Spleen (tissue), 11 donors: ENCODE measurements at regions not wholly inside any gene's neighbourhood (a gene's known extent, or its start where the extent isn't known, plus 50 kb on each side); places are given as distances from the start of the nearest gene placed in this dataset.
"Not testable (repeated sequence)": the region's sequence is repeated elsewhere in the genome, so short reads cannot be mapped to it uniquely, and the experiment has no call there.

Experiments used
- DNase-seq: peaks from one replicate; pipeline ENCODE4 v3.0.0-alpha.2; 2020
- H3K27ac ChIP-seq, 8 donors: fragments of 200-600 bp; sonication (generic) in 7 of 8; 1 replicate in 4 of 8; 2 replicates in 4 of 8; pipeline versions ENCODE4 v1.5.0 to v1.8.0; 2016 to 2021; ENCODE audit warnings: inconsistent platforms in 4 of 8, mild to moderate bottlenecking in 4 of 8, moderate library complexity in 1 of 8
- H3K27me3 ChIP-seq, 7 donors: fragments of 200-600 bp; sonication (generic) in 6 of 7; replicated peaks in 1 of 7; 1 replicate in 4 of 7; 2 replicates in 3 of 7; pipeline versions ENCODE4 v1.5.0 to v1.8.0; 2016 to 2021; ENCODE audit warnings: inconsistent platforms in 3 of 7, mild to moderate bottlenecking in 1 of 7
- H3K36me3 ChIP-seq, 6 donors: fragments of 200-600 bp; sonication (generic) in 5 of 6; 1 replicate in 4 of 6; 2 replicates in 2 of 6; pipeline versions ENCODE4 v1.5.0 to v1.8.0; 2016 to 2021; ENCODE audit warnings: inconsistent platforms in 2 of 6
- H3K4me1 ChIP-seq, 6 donors: fragments of 200-600 bp; sonication (generic) in 5 of 6; 1 replicate in 3 of 6; 2 replicates in 3 of 6; pipeline versions ENCODE4 v1.5.0 to v1.8.0; 2016 to 2021; ENCODE audit warnings: inconsistent platforms in 3 of 6
- H3K4me3 ChIP-seq, 8 donors: fragments of 200-600 bp; sonication (generic) in 7 of 8; 1 replicate in 4 of 8; 2 replicates in 4 of 8; pipeline versions ENCODE4 v1.5.0 to v1.8.0; 2016 to 2021; ENCODE audit warnings: inconsistent platforms in 4 of 8, mild to moderate bottlenecking in 4 of 8, moderate library complexity in 2 of 8
- H3K9me3 ChIP-seq, 8 donors: fragments of 200-600 bp; sonication (generic) in 7 of 8; 1 replicate in 4 of 8; 2 replicates in 4 of 8; pipeline versions ENCODE4 v1.5.0 to v1.8.0; 2016 to 2021; ENCODE audit warnings: inconsistent platforms in 4 of 8
- POLR2A ChIP-seq, 3 donors: fragments of 450-650 bp; IDR thresholded peaks; one replicate each; pipeline ENCODE4 v1.5.1; 2017; ENCODE audit warnings: antibody characterized with exemption in 3 of 3, mild to moderate bottlenecking in 1 of 3
- POLR2AphosphoS5 ChIP-seq, 3 donors: sonication (generic); formaldehyde crosslinking; IDR thresholded peaks; one replicate each; pipeline ENCODE4 v1.5.1; 2017; ENCODE audit warnings: antibody characterized with exemption in 3 of 3
- WGBS, 5 donors: extraction: QIAGEN DNeasy Blood & Tissue Kit in 3 of 5; methylation state at CpG; one replicate each; pipeline versions ENCODE4 v1.1.5 to v1.1.7; 2013 to 2018; 5-methylcytosine and 5-hydroxymethylcytosine counted together
- intact Hi-C: fragments of 100-400 bp; cut with DNase I; formaldehyde crosslinking; loops from one replicate; pipeline ENCODE4 v1.15.0; 2023; ENCODE audit warnings: low total_unique reads
- TF ChIP-seq, protein P1 (sequence below), 11 experiments: fragments of 200-600 bp in 7 of 11; fragments of 450-650 bp in 4 of 11; sonication (generic) in 4 of 11; IDR thresholded peaks in 8 of 11; conservative IDR thresholded peaks in 3 of 11; 1 replicate in 7 of 11; 2 replicates in 4 of 11; pipeline versions ENCODE4 v1.4.0 to v1.8.0; 2016 to 2021; ENCODE audit warnings: antibody characterized with exemption in 11 of 11, inconsistent platforms in 4 of 11, mild to moderate bottlenecking in 1 of 11
- donor health status: healthy with polysubstance abuse.
- donor health status: DM: no; HTN: no; CAD: no; lungs with moderate emphysema.
- donor health status: DM: no; HTN: no; CAD: no.
- donor health status: Bipolar disorder and iron deficiency.
- donor health status: healthy.
- donor health status: DM: no; HTN: no; CAD: no.
- donor health status: DM: yes; HTN: yes; CAD: no.

DNA sequence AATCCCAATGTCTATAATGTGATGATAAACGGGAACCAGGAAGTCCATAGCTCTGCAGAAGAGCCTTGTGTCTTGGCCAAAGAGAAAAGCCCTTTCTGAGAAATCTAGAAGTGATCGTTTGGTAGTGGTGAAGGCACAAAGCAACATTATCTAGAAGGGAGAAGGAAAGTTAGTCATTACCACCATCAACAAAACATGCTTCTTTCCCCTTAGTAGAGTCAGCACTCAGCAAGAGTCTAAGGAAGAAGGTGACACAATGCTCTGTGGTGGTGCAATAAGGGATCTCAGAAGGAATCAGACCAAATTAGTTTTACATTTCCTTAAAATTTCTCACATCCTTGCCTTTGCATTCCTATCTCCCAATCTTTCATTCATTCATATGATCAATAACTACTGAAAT lies 134.4 kb upstream of the PRDX6 start:
- intact Hi-C loops = no loop called here
- Histone ChIP-seq H3K4me3 (no peak overlapping the region), H3K4me1 (no peaks in the 10 kb centered on the region), H3K27ac (no peak overlapping the region), H3K27me3 (no peaks in the 10 kb centered on the region), H3K36me3 (no peaks in the 10 kb centered on the region), H3K9me3 (no peaks in the 10 kb centered on the region)
- 71 to 80% (median 75%) methylated on average over 2 of the region's 2 CpGs for WGBS, 5 donors
- no peak for DNase-seq
- TF ChIP-seq POLR2A (IDR thresholded peaks at IDR 0.05) = no peak
- no peak for TF ChIP-seq POLR2AphosphoS5 (IDR thresholded peaks at IDR 0.05)
- TF ChIP-seq, protein P1, sequence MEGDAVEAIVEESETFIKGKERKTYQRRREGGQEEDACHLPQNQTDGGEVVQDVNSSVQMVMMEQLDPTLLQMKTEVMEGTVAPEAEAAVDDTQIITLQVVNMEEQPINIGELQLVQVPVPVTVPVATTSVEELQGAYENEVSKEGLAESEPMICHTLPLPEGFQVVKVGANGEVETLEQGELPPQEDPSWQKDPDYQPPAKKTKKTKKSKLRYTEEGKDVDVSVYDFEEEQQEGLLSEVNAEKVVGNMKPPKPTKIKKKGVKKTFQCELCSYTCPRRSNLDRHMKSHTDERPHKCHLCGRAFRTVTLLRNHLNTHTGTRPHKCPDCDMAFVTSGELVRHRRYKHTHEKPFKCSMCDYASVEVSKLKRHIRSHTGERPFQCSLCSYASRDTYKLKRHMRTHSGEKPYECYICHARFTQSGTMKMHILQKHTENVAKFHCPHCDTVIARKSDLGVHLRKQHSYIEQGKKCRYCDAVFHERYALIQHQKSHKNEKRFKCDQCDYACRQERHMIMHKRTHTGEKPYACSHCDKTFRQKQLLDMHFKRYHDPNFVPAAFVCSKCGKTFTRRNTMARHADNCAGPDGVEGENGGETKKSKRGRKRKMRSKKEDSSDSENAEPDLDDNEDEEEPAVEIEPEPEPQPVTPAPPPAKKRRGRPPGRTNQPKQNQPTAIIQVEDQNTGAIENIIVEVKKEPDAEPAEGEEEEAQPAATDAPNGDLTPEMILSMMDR (IDR thresholded peaks at IDR 0.05 in 8 of 11, conservative IDR thresholded peaks at IDR 0.05 in 3 of 11) = no peak

DNA sequence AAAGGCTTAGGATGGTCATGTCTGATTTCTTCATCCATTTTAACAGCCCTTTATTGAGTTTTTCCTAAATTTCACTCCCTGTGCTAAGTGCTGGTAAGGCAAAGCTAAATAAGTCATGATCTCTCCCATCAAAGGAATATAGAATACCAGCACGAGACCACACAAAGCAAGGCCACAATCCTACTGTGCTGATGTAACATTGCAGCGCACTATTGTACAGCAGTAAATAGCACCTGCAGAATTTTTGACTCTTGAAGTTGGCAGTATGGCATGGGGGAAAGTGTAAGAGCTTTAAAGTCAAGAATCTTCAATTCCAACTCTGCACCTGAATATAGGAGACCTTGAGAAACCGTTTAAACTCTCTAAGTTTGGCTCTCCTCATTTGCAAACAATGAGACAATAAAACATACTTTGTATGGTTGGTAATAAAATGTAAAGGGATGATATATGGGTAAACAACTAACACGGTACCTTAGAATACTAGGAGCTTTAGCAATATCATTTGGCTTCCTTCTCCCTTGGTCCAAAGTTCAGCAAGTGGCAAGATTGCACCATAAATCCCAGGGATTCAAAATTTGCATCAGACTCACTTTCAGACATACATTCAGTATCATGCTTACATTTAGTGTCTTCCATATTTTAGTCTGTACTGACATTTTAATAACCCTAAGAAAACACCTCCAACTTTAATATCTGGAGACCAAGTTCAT lies 132.9 kb upstream of the PRDX6 start:
- no peaks in the 10 kb centered on the region for H3K27me3 ChIP-seq
- DNase-seq = no peak
- H3K4me1 ChIP-seq = no peaks in the 10 kb centered on the region
- H3K27ac ChIP-seq = no peak overlapping the region
- WGBS, 5 donors = 87 to 89% (median 88%) methylated on average over 4 of the region's 4 CpGs
- H3K9me3 ChIP-seq = no peaks in the 10 kb centered on the region
- H3K36me3 ChIP-seq = no peaks in the 10 kb centered on the region
- TF ChIP-seq POLR2AphosphoS5 (IDR thresholded peaks at IDR 0.05) (no peak), POLR2A (IDR thresholded peaks at IDR 0.05) (no peak)
- intact Hi-C loops = no loop called here
- no peak overlapping the region for H3K4me3 ChIP-seq

DNA sequence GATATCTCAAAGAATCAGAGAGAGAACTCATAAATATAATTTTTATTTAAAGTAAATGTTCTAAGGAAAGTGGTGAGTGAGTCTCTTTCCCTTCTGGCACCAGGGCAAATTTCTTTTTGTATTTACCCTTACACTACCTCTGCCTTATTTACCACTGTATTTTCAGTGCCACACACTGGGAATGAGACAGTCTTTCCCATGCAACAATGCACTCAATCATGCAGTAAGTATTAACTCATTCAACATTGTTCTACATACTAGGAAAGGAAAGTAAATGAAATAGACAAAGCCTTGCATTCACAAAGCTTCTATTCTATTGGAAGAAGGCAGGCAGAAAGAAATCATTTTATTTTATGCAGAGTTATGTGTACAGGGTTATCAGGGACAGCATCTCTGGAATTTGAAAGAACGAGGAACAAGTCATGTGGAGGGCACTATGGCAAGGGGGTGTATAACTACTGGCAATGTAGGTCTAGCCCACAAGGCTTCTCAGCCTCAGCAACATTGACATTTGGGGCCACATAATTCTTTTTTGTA lies 129.8 kb upstream of the PRDX6 start:
- no peak overlapping the region for H3K4me3 ChIP-seq
- no peaks in the 10 kb centered on the region for H3K36me3 ChIP-seq
- no peaks in the 10 kb centered on the region for H3K4me1 ChIP-seq
- TF ChIP-seq, protein P1 (IDR thresholded peaks at IDR 0.05 in 8 of 11, conservative IDR thresholded peaks at IDR 0.05 in 3 of 11) = no peak
- TF ChIP-seq POLR2AphosphoS5 (IDR thresholded peaks at IDR 0.05) = no peak
- no peak for TF ChIP-seq POLR2A (IDR thresholded peaks at IDR 0.05)
- WGBS, 5 donors = 83 to 91% (median 86%) methylated on average over 1 of the region's 1 CpG
- DNase-seq = no peak
- peaks cover 0 to 12% (median 10%) of the 10 kb centered on the region in 8 donors for H3K9me3 ChIP-seq
- intact Hi-C loops = no loop called here
- H3K27me3 ChIP-seq = no peaks in the 10 kb centered on the region
- H3K27ac ChIP-seq = no peak overlapping the region

DNA sequence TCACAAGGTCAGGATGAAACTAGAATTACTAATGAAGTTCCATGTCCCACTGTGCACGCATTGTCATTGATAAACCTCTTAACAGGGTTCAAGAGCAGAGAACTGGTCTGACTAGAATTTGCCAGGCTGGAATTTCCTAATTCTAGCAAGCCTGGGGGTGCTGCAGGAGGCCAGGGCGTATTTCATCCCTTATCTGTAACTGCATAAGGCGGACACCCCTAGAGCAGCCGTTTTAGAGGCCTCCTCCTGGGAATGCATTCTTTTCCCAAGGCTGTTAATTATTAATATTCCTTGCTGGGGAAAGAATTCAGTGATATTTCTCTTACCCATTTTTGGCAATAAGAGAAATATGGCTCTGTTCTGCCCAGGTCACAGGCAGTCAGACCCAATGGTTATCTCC lies 124.5 kb upstream of the PRDX6 start:
- Histone ChIP-seq H3K9me3 (peaks cover 0 to 26% (median 24%) of the 10 kb centered on the region in 8 donors), H3K4me1 (peaks cover 0 to 10% (median 8%) of the 10 kb centered on the region in 6 donors)
- H3K36me3 ChIP-seq, H3K4me3 ChIP-seq, intact Hi-C loops, H3K27me3 ChIP-seq, H3K27ac ChIP-seq, DNase-seq: not testable (repeated sequence)
- 80 to 96% (median 94%) methylated on average over 4 of the region's 4 CpGs for WGBS, 5 donors

DNA sequence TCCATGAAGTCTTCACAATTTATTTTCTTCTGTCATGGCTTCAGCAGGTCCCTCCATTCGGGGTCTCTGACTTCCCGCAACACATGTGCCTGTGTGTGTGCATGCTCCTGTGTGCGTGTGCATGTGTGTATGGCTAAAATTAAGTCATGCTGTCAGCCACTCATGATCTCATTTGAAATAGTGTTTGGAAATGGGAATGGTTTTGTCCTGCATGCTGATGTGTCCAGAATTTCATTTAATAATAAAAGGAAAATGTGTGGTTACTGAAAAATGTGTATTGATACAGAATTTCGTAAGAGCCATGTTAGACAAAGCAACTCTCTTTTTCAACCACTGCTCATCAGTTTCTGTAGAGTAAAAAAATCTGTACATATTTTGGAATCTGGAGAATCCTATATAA lies 123.8 kb upstream of the PRDX6 start:
- 94 to 99% (median 98%) methylated on average over 4 of the region's 4 CpGs for WGBS, 5 donors
- Histone ChIP-seq H3K27me3 (no peaks in the 10 kb centered on the region), H3K4me3 (no peak overlapping the region), H3K4me1 (peaks cover 0 to 10% (median 8%) of the 10 kb centered on the region in 6 donors), H3K27ac (no peak overlapping the region), H3K9me3 (peaks cover 0 to 26% (median 24%) of the 10 kb centered on the region in 8 donors), H3K36me3 (no peaks in the 10 kb centered on the region)
- TF ChIP-seq, protein P1 (IDR thresholded peaks at IDR 0.05 in 8 of 11, conservative IDR thresholded peaks at IDR 0.05 in 3 of 11) = no peak
- TF ChIP-seq POLR2A (IDR thresholded peaks at IDR 0.05) (no peak), POLR2AphosphoS5 (IDR thresholded peaks at IDR 0.05) (no peak)
- intact Hi-C loops = no loop called here
- no peak for DNase-seq
